ENCODE measurements at regions not wholly inside any gene's neighbourhood (a gene's known extent, or its start where the extent isn't known, plus 50 kb on each side); places are given as distances from the start of the nearest gene placed in this dataset.

GRCh38 chr7:42445691-42446090, 208.7 kb upstream of the GLI3 start:
- H3K4me3 ChIP-seq (replicated peaks in 1 of 2; ENCODE audit: low read depth in 2 of 2, low read length in 2 of 2): no peak overlapping the region
- TF ChIP-seq CTCF (IDR thresholded peaks at IDR 0.05; ENCODE audit: low read depth, low read length): no peak
- peak; percentile 7 to 21 for DNase-seq (ENCODE audit: low read depth in 2 of 2)

GRCh38 chr7:42440951-42441350, 203.9 kb upstream of the GLI3 start:
- H3K4me3 ChIP-seq (replicated peaks in 1 of 2; ENCODE audit: low read depth in 2 of 2, low read length in 2 of 2): no peak overlapping the region
- DNase-seq (ENCODE audit: low read depth in 2 of 2): peak in 1 of 2 donors; percentile 31
- TF ChIP-seq CTCF (IDR thresholded peaks at IDR 0.05; ENCODE audit: low read depth, low read length): no peak

DNA sequence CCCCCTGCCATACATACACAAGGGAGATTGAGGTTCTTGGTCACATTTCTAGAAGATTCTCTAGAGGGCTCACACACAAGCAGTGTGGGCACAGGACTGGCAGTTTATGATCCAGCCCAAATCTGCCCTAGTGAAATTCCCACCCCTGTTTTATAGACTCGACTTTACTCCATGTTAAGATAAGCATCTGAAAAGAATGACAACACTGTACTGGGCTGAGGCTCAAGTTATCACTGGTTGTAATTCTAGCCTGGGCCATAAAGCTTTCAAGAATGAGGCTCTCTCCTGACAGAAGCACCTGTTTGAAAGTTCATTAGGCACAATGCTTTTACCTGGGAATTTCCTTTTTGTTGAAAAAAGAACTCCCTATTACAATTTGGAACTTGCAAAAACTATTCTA, 195.6 kb upstream of the GLI3 start:
- no peak for TF ChIP-seq CTCF (IDR thresholded peaks at IDR 0.05; ENCODE audit: low read depth, low read length)
- DNase-seq (ENCODE audit: low read depth in 2 of 2): no peak

GRCh38 chr7:42431873-42432272, 194.9 kb upstream of the GLI3 start:
- DNase-seq (ENCODE audit: low read depth in 2 of 2): no peak
- TF ChIP-seq CTCF (IDR thresholded peaks at IDR 0.05; ENCODE audit: low read depth, low read length): no peak
- H3K4me3 ChIP-seq (replicated peaks in 1 of 2; ENCODE audit: low read depth in 2 of 2, low read length in 2 of 2): no peak overlapping the region

More for the DNA sequence above, 195.6 kb upstream of the GLI3 start:
- H3K4me3 ChIP-seq (replicated peaks in 1 of 2; ENCODE audit: low read depth in 2 of 2, low read length in 2 of 2): no peak overlapping the region

DNA sequence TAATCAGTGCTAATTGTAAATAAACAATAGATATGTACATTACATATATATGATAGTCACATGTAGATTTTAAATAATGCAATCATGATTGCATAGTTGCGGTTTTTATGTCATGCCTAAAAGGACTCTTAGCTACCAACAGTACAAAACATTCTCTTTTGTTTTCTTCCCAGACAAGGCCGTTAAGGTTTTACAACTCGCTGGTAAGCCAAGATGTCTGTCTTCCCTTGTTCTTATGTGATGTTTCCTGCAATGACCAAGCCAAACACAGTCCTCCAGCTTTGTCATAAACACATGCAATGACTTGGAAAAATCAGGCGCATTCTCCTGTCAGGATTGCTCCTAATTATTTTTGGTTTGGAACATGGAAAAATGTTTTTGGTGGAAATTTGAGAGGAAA, 192.3 kb upstream of the GLI3 start:
- no peak for TF ChIP-seq CTCF (IDR thresholded peaks at IDR 0.05; ENCODE audit: low read depth, low read length)
- no peak for DNase-seq (ENCODE audit: low read depth in 2 of 2)
- H3K4me3 ChIP-seq (replicated peaks in 1 of 2; ENCODE audit: low read depth in 2 of 2, low read length in 2 of 2): no peak overlapping the region

DNA sequence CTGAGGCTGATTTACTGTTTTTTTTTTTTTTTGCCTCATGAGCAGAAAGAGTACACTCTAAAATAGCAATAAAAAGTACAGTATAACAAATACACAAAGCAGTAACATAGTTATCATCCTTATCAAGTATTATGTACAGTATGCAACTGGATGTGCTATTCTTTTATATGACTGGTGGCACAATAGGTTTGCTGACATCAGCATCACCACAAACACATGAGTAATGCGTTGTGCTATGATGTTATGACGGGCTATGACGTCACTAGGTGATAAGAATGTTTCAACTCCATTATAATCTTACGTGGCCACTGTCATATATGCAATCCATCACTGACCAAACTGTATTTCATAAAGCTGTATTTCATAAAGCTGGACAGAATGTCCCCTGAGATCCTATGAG, 189.2 kb upstream of the GLI3 start:
- no peak overlapping the region for H3K4me3 ChIP-seq (replicated peaks in 1 of 2; ENCODE audit: low read depth in 2 of 2, low read length in 2 of 2)
- no peak for TF ChIP-seq CTCF (IDR thresholded peaks at IDR 0.05; ENCODE audit: low read depth, low read length)
- DNase-seq (ENCODE audit: low read depth in 2 of 2): peak; percentile 70 to 87

DNA sequence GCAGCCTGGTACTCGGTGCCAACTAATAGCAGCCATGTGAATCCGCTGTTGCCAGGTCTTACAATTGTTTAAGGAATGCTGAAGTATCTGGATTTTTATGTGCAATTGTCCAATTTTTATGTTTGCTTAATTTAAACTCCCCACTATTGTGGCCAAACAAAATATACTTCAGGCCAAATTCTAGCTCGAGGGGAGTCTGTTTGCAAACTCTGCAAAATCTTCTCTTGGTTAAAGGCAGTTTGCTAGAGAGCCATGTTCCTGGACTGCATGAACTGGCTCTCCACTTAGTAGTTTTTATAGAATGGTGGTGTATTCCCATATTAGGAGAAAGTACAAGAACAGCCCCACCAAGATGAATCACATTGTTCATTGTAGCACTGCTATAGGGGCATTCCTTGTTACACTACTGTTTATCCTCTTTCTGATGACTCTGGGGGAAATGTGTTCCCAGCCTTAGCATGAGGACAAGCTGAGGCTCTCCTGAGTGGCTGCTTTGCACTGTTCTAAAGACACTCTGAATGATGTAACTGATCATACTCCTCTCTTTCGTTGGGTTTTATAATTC, 178.0 kb upstream of the GLI3 start:
- DNase-seq (ENCODE audit: low read depth in 2 of 2): peak; percentile 3 to 58
- TF ChIP-seq CTCF (IDR thresholded peaks at IDR 0.05; ENCODE audit: low read depth, low read length): no peak
- no peak overlapping the region for H3K4me3 ChIP-seq (replicated peaks in 1 of 2; ENCODE audit: low read depth in 2 of 2, low read length in 2 of 2)
